WTC11 (cell line): ENCODE measurements at regions not wholly inside any gene's neighbourhood (a gene's known extent, or its start where the extent isn't known, plus 50 kb on each side); places are given as distances from the start of the nearest gene placed in this dataset.

Experiments
- MXD4 ChIP-seq: fragments of 250-450 bp; sonication (Bioruptor Pico); IDR thresholded peaks from 2 replicates; pipeline ENCODE4 v1.8.0; 2021; ENCODE audit warnings: mild to moderate bottlenecking, moderate library complexity, borderline replicate concordance
- NR2C2 ChIP-seq: sonication (generic); formaldehyde crosslinking; IDR thresholded peaks from 2 replicates; pipeline ENCODE4 v1.8.0; 2022; ENCODE audit warnings: mild to moderate bottlenecking, missing genetic modification reagents
- SP1 ChIP-seq: sonication (generic); formaldehyde crosslinking; conservative IDR thresholded peaks from 2 replicates; pipeline ENCODE4 v1.8.1; 2022; ENCODE audit warnings: missing genetic modification reagents
- ZNF121 ChIP-seq: sonication (generic); formaldehyde crosslinking; IDR thresholded peaks from 2 replicates; pipeline ENCODE4 v1.8.0; 2023; ENCODE audit warnings: missing genetic modification reagents
- TF ChIP-seq, protein P1 (sequence below): sonication (generic); formaldehyde crosslinking; IDR thresholded peaks from 2 replicates; pipeline ENCODE4 v1.8.1; 2023; ENCODE audit warnings: mild to moderate bottlenecking, missing genetic modification reagents, moderate library complexity
- TF ChIP-seq, protein P2 (sequence below): sonication (generic); formaldehyde crosslinking; IDR thresholded peaks from 2 replicates; pipeline ENCODE4 v1.8.0; 2023; ENCODE audit warnings: missing genetic modification reagents, mild to moderate bottlenecking, borderline replicate concordance
- TF ChIP-seq, protein P3 (sequence below): fragments of 200-600 bp; IDR thresholded peaks from 2 replicates; pipeline ENCODE4 v1.8.0; 2022; ENCODE audit warnings: antibody characterized with exemption
- TF ChIP-seq, protein P4 (sequence below): sonication (generic); formaldehyde crosslinking; IDR thresholded peaks from 2 replicates; pipeline ENCODE4 v1.8.0; 2022; ENCODE audit warnings: mild to moderate bottlenecking, missing genetic modification reagents
- TF ChIP-seq, protein P5 (sequence below): sonication (generic); formaldehyde crosslinking; IDR thresholded peaks from 2 replicates; pipeline ENCODE4 v1.8.0; 2022; ENCODE audit warnings: mild to moderate bottlenecking, missing genetic modification reagents
- TF ChIP-seq, protein P6 (sequence below): sonication (generic); formaldehyde crosslinking; IDR thresholded peaks from 2 replicates; pipeline ENCODE4 v1.8.1; 2023; ENCODE audit warnings: mild to moderate bottlenecking, moderate library complexity, missing genetic modification reagents

DNA sequence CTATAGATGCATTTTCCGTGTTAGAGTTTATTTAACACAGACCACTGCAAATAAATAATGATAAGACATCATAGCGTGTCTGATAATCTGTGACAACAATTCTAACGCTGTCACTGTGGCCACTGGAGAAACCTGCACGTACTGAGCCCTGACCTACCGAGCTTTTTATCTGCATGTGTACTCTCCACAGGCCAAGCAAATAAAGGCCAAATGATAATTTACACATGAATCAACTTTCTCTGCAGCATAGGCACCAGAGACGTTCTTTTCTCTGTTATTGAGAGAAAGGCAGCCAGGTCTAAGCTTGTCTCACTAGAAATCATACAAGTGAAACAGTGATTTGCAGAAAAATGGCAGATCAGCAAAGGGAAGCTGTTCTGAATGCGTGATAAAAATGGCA lies 75.8 kb downstream of the POU5F2 start:
- TF ChIP-seq, protein P1, sequence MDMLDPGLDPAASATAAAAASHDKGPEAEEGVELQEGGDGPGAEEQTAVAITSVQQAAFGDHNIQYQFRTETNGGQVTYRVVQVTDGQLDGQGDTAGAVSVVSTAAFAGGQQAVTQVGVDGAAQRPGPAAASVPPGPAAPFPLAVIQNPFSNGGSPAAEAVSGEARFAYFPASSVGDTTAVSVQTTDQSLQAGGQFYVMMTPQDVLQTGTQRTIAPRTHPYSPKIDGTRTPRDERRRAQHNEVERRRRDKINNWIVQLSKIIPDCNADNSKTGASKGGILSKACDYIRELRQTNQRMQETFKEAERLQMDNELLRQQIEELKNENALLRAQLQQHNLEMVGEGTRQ (CRISPR knock-in tag) = no peak
- TF ChIP-seq ZNF121 = no peak
- TF ChIP-seq, protein P2, sequence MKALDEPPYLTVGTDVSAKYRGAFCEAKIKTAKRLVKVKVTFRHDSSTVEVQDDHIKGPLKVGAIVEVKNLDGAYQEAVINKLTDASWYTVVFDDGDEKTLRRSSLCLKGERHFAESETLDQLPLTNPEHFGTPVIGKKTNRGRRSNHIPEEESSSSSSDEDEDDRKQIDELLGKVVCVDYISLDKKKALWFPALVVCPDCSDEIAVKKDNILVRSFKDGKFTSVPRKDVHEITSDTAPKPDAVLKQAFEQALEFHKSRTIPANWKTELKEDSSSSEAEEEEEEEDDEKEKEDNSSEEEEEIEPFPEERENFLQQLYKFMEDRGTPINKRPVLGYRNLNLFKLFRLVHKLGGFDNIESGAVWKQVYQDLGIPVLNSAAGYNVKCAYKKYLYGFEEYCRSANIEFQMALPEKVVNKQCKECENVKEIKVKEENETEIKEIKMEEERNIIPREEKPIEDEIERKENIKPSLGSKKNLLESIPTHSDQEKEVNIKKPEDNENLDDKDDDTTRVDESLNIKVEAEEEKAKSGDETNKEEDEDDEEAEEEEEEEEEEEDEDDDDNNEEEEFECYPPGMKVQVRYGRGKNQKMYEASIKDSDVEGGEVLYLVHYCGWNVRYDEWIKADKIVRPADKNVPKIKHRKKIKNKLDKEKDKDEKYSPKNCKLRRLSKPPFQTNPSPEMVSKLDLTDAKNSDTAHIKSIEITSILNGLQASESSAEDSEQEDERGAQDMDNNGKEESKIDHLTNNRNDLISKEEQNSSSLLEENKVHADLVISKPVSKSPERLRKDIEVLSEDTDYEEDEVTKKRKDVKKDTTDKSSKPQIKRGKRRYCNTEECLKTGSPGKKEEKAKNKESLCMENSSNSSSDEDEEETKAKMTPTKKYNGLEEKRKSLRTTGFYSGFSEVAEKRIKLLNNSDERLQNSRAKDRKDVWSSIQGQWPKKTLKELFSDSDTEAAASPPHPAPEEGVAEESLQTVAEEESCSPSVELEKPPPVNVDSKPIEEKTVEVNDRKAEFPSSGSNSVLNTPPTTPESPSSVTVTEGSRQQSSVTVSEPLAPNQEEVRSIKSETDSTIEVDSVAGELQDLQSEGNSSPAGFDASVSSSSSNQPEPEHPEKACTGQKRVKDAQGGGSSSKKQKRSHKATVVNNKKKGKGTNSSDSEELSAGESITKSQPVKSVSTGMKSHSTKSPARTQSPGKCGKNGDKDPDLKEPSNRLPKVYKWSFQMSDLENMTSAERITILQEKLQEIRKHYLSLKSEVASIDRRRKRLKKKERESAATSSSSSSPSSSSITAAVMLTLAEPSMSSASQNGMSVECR (CRISPR knock-in tag) = no peak
- TF ChIP-seq, protein P3, sequence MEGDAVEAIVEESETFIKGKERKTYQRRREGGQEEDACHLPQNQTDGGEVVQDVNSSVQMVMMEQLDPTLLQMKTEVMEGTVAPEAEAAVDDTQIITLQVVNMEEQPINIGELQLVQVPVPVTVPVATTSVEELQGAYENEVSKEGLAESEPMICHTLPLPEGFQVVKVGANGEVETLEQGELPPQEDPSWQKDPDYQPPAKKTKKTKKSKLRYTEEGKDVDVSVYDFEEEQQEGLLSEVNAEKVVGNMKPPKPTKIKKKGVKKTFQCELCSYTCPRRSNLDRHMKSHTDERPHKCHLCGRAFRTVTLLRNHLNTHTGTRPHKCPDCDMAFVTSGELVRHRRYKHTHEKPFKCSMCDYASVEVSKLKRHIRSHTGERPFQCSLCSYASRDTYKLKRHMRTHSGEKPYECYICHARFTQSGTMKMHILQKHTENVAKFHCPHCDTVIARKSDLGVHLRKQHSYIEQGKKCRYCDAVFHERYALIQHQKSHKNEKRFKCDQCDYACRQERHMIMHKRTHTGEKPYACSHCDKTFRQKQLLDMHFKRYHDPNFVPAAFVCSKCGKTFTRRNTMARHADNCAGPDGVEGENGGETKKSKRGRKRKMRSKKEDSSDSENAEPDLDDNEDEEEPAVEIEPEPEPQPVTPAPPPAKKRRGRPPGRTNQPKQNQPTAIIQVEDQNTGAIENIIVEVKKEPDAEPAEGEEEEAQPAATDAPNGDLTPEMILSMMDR = no peak
- TF ChIP-seq NR2C2 (CRISPR knock-in tag) = no peak
- TF ChIP-seq, protein P4, sequence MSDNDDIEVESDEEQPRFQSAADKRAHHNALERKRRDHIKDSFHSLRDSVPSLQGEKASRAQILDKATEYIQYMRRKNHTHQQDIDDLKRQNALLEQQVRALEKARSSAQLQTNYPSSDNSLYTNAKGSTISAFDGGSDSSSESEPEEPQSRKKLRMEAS (CRISPR knock-in tag) = no peak
- no peak for TF ChIP-seq MXD4 (CRISPR knock-in tag)
- TF ChIP-seq, protein P5, sequence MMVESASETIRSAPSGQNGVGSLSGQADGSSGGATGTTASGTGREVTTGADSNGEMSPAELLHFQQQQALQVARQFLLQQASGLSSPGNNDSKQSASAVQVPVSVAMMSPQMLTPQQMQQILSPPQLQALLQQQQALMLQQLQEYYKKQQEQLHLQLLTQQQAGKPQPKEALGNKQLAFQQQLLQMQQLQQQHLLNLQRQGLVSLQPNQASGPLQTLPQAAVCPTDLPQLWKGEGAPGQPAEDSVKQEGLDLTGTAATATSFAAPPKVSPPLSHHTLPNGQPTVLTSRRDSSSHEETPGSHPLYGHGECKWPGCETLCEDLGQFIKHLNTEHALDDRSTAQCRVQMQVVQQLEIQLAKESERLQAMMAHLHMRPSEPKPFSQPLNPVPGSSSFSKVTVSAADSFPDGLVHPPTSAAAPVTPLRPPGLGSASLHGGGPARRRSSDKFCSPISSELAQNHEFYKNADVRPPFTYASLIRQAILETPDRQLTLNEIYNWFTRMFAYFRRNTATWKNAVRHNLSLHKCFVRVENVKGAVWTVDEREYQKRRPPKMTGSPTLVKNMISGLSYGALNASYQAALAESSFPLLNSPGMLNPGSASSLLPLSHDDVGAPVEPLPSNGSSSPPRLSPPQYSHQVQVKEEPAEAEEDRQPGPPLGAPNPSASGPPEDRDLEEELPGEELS = no peak
- no peak for TF ChIP-seq SP1 (CRISPR knock-in tag)
- TF ChIP-seq, protein P6, sequence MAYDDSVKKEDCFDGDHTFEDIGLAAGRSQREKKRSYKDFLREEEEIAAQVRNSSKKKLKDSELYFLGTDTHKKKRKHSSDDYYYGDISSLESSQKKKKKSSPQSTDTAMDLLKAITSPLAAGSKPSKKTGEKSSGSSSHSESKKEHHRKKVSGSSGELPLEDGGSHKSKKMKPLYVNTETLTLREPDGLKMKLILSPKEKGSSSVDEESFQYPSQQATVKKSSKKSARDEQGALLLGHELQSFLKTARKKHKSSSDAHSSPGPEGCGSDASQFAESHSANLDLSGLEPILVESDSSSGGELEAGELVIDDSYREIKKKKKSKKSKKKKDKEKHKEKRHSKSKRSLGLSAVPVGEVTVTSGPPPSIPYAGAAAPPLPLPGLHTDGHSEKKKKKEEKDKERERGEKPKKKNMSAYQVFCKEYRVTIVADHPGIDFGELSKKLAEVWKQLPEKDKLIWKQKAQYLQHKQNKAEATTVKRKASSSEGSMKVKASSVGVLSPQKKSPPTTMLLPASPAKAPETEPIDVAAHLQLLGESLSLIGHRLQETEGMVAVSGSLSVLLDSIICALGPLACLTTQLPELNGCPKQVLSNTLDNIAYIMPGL (CRISPR knock-in tag) = no peak
